ENCODE measurements at regions not wholly inside any gene's neighbourhood (a gene's known extent, or its start where the extent isn't known, plus 50 kb on each side); places are given as distances from the start of the nearest gene placed in this dataset.

DNA sequence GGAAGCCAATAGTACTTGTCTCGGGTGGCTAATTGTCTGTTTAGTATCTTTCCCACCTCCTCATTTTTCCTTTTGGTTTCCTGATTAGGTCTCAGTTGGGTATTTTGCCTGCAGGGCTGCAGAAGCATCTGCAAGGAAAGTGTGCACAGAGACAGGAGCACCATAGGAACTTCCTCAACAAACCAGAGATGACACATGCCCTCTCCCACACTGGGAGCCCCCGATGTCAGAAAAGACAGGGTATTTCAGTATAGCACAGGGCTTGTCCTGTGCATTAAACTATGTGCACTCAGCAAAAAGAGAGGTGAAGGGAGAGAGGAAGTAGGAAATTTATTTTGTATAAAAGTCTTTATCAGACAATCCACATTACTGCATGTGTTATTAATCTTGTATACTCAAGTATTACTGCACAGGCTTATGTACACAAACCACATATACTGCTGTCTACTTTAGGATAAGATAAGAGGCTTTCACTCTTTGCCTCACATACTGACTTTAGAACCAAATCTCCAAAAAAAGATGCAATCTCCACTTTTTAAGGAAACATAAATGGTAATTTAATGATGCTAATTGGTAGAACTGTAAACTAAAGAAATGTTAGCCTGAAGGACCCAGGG lies 501.0 kb downstream of the FOXO1 start:
- Mint-ChIP-seq H3K4me1 (ENCODE audit: low read depth) (no peaks in the 10 kb centered on the region), H3K36me3 (ENCODE audit: low read depth) (no peaks in the 10 kb centered on the region), H3K9me3 (peaks cover 9% of the 10 kb centered on the region; the same call in 1 of the 2 replicates), H3K4me3 (no peak overlapping the region), H3K27ac (no peak overlapping the region), H3K27me3 (ENCODE audit: insufficient read depth) (peaks cover 8% of the 10 kb centered on the region)
- DNase-seq, result no peak
- TF ChIP-seq, protein P1, sequence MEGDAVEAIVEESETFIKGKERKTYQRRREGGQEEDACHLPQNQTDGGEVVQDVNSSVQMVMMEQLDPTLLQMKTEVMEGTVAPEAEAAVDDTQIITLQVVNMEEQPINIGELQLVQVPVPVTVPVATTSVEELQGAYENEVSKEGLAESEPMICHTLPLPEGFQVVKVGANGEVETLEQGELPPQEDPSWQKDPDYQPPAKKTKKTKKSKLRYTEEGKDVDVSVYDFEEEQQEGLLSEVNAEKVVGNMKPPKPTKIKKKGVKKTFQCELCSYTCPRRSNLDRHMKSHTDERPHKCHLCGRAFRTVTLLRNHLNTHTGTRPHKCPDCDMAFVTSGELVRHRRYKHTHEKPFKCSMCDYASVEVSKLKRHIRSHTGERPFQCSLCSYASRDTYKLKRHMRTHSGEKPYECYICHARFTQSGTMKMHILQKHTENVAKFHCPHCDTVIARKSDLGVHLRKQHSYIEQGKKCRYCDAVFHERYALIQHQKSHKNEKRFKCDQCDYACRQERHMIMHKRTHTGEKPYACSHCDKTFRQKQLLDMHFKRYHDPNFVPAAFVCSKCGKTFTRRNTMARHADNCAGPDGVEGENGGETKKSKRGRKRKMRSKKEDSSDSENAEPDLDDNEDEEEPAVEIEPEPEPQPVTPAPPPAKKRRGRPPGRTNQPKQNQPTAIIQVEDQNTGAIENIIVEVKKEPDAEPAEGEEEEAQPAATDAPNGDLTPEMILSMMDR (IDR thresholded peaks at IDR 0.05), result no peak

DNA sequence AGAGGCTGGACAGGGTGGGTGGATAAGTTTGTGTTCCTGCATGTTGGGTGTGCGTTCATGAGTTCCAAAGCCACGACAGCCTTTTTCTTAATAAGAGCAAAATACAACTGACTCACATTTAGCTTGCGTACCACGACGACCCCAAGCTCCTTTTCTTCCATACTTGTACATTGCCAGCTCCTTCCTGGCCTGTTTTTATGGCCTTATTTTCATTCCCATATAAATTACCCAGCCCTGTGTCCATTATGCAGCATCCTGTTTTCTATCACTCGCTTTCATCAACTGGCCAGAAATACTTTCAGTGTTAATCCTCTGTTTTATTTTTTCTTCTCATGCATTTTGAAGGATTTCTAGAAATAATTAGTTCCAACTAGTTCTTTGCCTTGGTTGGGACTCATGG lies 499.1 kb downstream of the FOXO1 start:
- no peak overlapping the region for H3K4me3 Mint-ChIP-seq
- H3K27me3 Mint-ChIP-seq (ENCODE audit: insufficient read depth), result peaks cover 6% of the 10 kb centered on the region; the same call in 1 of the 2 replicates
- no peak for DNase-seq

DNA sequence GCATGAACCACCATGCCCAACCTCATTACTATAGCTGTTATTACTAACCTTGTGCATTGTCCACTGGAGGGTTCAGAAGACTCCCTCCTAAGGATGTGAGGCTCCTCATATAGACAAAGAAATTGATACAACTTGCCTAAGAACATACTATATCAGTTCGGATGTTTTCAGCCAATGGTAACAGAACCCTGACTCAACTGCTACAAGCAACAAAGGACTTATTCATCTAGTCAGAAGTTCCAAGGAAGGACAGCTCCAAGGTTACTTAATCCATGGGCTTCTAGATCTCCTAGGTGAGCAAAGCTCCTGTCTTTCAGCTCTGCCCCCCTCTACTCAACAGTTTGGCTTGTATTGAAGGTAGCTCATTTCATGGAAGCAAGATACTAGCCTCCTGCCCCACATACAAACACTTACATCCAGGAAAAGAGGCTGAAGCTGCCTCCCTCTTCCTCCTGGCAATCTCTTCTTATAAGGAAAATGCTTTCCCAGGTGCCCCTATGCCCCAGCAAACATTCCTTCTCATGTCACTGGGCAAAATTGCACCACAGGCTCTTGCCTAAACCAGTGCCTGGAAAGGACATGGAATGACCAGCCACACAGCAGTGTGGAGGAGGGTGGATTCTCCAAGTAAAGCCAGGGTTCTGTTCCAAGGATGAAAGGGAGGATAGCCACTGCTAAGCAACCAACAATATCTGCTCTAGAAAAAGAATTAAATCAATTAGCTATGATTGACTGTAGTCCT lies 497.8 kb downstream of the FOXO1 start:
- DNase-seq, result no peak
- Mint-ChIP-seq H3K36me3 (ENCODE audit: low read depth) (no peaks in the 10 kb centered on the region), H3K4me1 (ENCODE audit: low read depth) (no peaks in the 10 kb centered on the region), H3K27me3 (ENCODE audit: insufficient read depth) (peaks cover 6% of the 10 kb centered on the region; the same call in 1 of the 2 replicates), H3K4me3 (no peak overlapping the region), H3K27ac (no peak overlapping the region), H3K9me3 (peaks cover 8% of the 10 kb centered on the region; the same call in 1 of the 2 replicates)
- TF ChIP-seq, protein P1 (IDR thresholded peaks at IDR 0.05), result no peak

More for the DNA sequence above, 499.1 kb downstream of the FOXO1 start:
- Mint-ChIP-seq H3K36me3 (ENCODE audit: low read depth) (no peaks in the 10 kb centered on the region), H3K9me3 (peaks cover 13% of the 10 kb centered on the region; the same call in 1 of the 2 replicates), H3K4me1 (ENCODE audit: low read depth) (no peaks in the 10 kb centered on the region), H3K27ac (no peak overlapping the region)
- TF ChIP-seq, protein P1 (IDR thresholded peaks at IDR 0.05), result no peak

DNA sequence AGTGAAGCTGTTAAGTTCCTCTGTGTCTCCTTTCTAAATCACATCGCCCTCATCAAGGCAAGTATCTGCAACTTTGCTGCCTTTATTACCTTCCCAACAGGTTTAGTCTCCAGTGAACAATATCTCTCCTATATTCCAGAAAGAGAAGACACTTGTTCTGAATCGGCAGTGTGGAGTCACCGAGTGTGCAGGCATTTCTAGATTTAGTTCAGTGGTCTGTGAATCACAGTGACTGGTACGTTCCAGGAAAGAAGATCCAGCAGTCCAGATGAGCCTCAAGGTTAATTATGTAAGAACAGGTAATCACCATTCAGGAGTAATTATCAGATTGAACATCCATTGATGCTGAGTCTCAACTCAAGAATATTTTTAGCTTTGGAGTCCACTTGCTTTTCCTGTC lies 497.0 kb downstream of the FOXO1 start:
- no peaks in the 10 kb centered on the region for H3K4me1 Mint-ChIP-seq (ENCODE audit: low read depth)
- no peaks in the 10 kb centered on the region for H3K36me3 Mint-ChIP-seq (ENCODE audit: low read depth)
- H3K27me3 Mint-ChIP-seq (ENCODE audit: insufficient read depth), result peaks cover 6% of the 10 kb centered on the region; the same call in 1 of the 2 replicates
- no peak overlapping the region for H3K27ac Mint-ChIP-seq
- H3K9me3 Mint-ChIP-seq, result peaks cover 8% of the 10 kb centered on the region; the same call in 1 of the 2 replicates
- no peak for DNase-seq
- no peak overlapping the region for H3K4me3 Mint-ChIP-seq
- TF ChIP-seq, protein P1 (IDR thresholded peaks at IDR 0.05), result no peak

DNA sequence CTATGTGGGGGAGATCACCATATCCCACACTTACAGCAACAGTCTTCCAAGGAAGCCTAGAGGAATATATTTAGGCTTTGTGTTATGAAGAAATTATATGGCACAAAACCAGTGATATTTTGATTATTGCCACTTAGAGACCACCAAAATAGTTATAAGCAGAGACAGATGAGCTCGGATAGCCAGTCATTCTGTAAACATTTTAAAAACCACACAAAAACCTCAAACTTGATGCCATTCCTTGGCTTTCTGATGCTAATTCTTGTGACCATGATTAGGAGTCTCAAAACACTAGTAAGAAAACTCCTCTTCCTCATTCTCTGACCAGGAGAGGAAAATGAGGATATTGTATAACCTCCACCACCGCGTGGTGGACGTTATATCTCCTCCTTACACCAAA lies 496.4 kb downstream of the FOXO1 start:
- TF ChIP-seq, protein P1 (IDR thresholded peaks at IDR 0.05), result no peak
- H3K9me3 Mint-ChIP-seq, result peaks cover 8% of the 10 kb centered on the region; the same call in 1 of the 2 replicates
- no peak for DNase-seq
- no peaks in the 10 kb centered on the region for H3K36me3 Mint-ChIP-seq (ENCODE audit: low read depth)
- no peaks in the 10 kb centered on the region for H3K4me1 Mint-ChIP-seq (ENCODE audit: low read depth)
- H3K27ac Mint-ChIP-seq, result no peak overlapping the region
- no peak overlapping the region for H3K4me3 Mint-ChIP-seq
- H3K27me3 Mint-ChIP-seq (ENCODE audit: insufficient read depth), result peaks cover 6% of the 10 kb centered on the region; the same call in 1 of the 2 replicates

All from HFFc6 (cell line).